NCI-H2196 treated with DMSO at 0.1 percent for 48 hours (cell line): ENCODE measurements at regions not wholly inside any gene's neighbourhood (a gene's known extent, or its start where the extent isn't known, plus 50 kb on each side); places are given as distances from the start of the nearest gene placed in this dataset.
"Not testable (repeated sequence)": the region's sequence is repeated elsewhere in the genome, so short reads cannot be mapped to it uniquely, and the experiment has no call there.

Experiments
- DNase-seq: peaks from one replicate; lab custom pipeline; 2025; ENCODE audit not compliant: unreplicated experiment; lab: John Stamatoyannopoulos, UW

- no peak for DNase-seq
These were observed 225.9 kb upstream of the MYO3A start for GRCh38 chr10:25707976-25708671.

GRCh38 chr10:25713894-25714240 is 220.2 kb upstream of the MYO3A start:
- no peak for DNase-seq

GRCh38 chr10:25724241-25724640 is 209.8 kb upstream of the MYO3A start:
- DNase-seq: no peak

- peak; percentile 27 for DNase-seq
These were observed 207.9 kb upstream of the MYO3A start for GRCh38 chr10:25725917-25726716.

- no peak for DNase-seq
These were observed 195.3 kb upstream of the MYO3A start for GRCh38 chr10:25738776-25739175.

- DNase-seq: no peak
These were observed 190.2 kb upstream of the MYO3A start for GRCh38 chr10:25743832-25744231.

- no peak for DNase-seq
These were observed 189.5 kb upstream of the MYO3A start for GRCh38 chr10:25744574-25744973.

- DNase-seq: no peak
These were observed 188.1 kb upstream of the MYO3A start for GRCh38 chr10:25745976-25746375.

- DNase-seq: no peak
These were observed 186.9 kb upstream of the MYO3A start for GRCh38 chr10:25747084-25747483.

GRCh38 chr10:25748509-25748908 is 185.5 kb upstream of the MYO3A start:
- DNase-seq: no peak

GRCh38 chr10:25753776-25754175 is 180.3 kb upstream of the MYO3A start:
- DNase-seq: no peak

GRCh38 chr10:25755874-25756273 is 178.2 kb upstream of the MYO3A start:
- DNase-seq: not testable (repeated sequence)

GRCh38 chr10:25756784-25757183 is 177.2 kb upstream of the MYO3A start:
- no peak for DNase-seq

- peak; percentile 12 for DNase-seq
These were observed 176.0 kb upstream of the MYO3A start for GRCh38 chr10:25758041-25758457.

GRCh38 chr10:25758511-25758910 is 175.5 kb upstream of the MYO3A start:
- DNase-seq: no peak

GRCh38 chr10:25761937-25762336 is 172.1 kb upstream of the MYO3A start:
- DNase-seq: no peak

GRCh38 chr10:25766213-25766612 is 167.8 kb upstream of the MYO3A start:
- DNase-seq: no peak

GRCh38 chr10:25766687-25767221 is 167.3 kb upstream of the MYO3A start:
- DNase-seq: no peak

GRCh38 chr10:25768167-25768566 is 165.9 kb upstream of the MYO3A start:
- no peak for DNase-seq

GRCh38 chr10:25778646-25779045 is 155.4 kb upstream of the MYO3A start:
- no peak for DNase-seq

GRCh38 chr10:25786161-25786560 is 147.9 kb upstream of the MYO3A start:
- DNase-seq: no peak

- DNase-seq: no peak
These were observed 147.1 kb upstream of the MYO3A start for GRCh38 chr10:25786899-25787298.
